Osteocyte (in vitro differentiated cells): ENCODE measurements at regions not wholly inside any gene's neighbourhood (a gene's known extent, or its start where the extent isn't known, plus 50 kb on each side); places are given as distances from the start of the nearest gene placed in this dataset.

Source experiments
- DNase-seq: peaks from one replicate; pipeline ENCODE4 v3.0.0; 2021; ENCODE audit warnings: mixed read lengths; ENCODE audit not compliant: unreplicated experiment; ENCODE audit errors: extremely low spot score
- H3K27ac Mint-ChIP-seq: one replicate; pipeline ENCODE4 v1.8.0; 2021; ENCODE audit warnings: mild to moderate bottlenecking, mixed read lengths; ENCODE audit not compliant: unreplicated experiment
- H3K27me3 Mint-ChIP-seq: one replicate; pipeline ENCODE4 v1.8.0; 2021; ENCODE audit warnings: mixed read lengths; ENCODE audit not compliant: unreplicated experiment
- H3K36me3 Mint-ChIP-seq: one replicate; pipeline ENCODE4 v1.8.0; 2021; ENCODE audit warnings: mixed read lengths; ENCODE audit not compliant: unreplicated experiment
- H3K4me1 Mint-ChIP-seq: one replicate; pipeline ENCODE4 v1.8.0; 2021; ENCODE audit warnings: mixed read lengths; ENCODE audit not compliant: unreplicated experiment
- H3K4me3 Mint-ChIP-seq: one replicate; pipeline ENCODE4 v1.8.0; 2021; ENCODE audit warnings: mild to moderate bottlenecking, moderate library complexity, mixed read lengths; ENCODE audit not compliant: unreplicated experiment
- H3K9me3 Mint-ChIP-seq: one replicate; pipeline ENCODE4 v1.8.0; 2021; ENCODE audit warnings: mixed read lengths; ENCODE audit not compliant: unreplicated experiment
- CTCF ChIP-seq: fragments of 200-600 bp; sonication (generic); IDR thresholded peaks from 2 replicates; pipeline ENCODE4 v1.5.0; 2021; ENCODE audit warnings: antibody characterized with exemption, mild to moderate bottlenecking, moderate library complexity

- H3K4me1 Mint-ChIP-seq: no peaks in the 10 kb centered on the region
- no peak overlapping the region for H3K27ac Mint-ChIP-seq
- no peaks in the 10 kb centered on the region for H3K9me3 Mint-ChIP-seq
- TF ChIP-seq CTCF: no peak
- no peak for DNase-seq
- peaks cover 2% of the 10 kb centered on the region for H3K27me3 Mint-ChIP-seq
- H3K36me3 Mint-ChIP-seq: no peaks in the 10 kb centered on the region
- no peak overlapping the region for H3K4me3 Mint-ChIP-seq
Observed at GRCh38 chr6:102995491-102995890, 1602.0 kb downstream of the GRIK2 start.

- Mint-ChIP-seq H3K9me3 (no peaks in the 10 kb centered on the region), H3K4me1 (no peaks in the 10 kb centered on the region), H3K27ac (no peak overlapping the region), H3K27me3 (no peaks in the 10 kb centered on the region), H3K36me3 (no peaks in the 10 kb centered on the region), H3K4me3 (no peak overlapping the region)
- TF ChIP-seq CTCF: no peak
- no peak for DNase-seq
Observed at GRCh38 chr6:102994866-102995265, 1601.4 kb downstream of the GRIK2 start.

GRCh38 chr6:102986086-102986485, 1592.6 kb downstream of the GRIK2 start:
- TF ChIP-seq CTCF: no peak
- DNase-seq: no peak
- Mint-ChIP-seq H3K9me3 (no peaks in the 10 kb centered on the region), H3K36me3 (no peaks in the 10 kb centered on the region), H3K4me1 (no peaks in the 10 kb centered on the region), H3K4me3 (no peak overlapping the region), H3K27me3 (no peaks in the 10 kb centered on the region), H3K27ac (no peak overlapping the region)

GRCh38 chr6:102984357-102984756, 1590.8 kb downstream of the GRIK2 start:
- no peak overlapping the region for H3K4me3 Mint-ChIP-seq
- H3K36me3 Mint-ChIP-seq: no peaks in the 10 kb centered on the region
- H3K27me3 Mint-ChIP-seq: no peaks in the 10 kb centered on the region
- H3K4me1 Mint-ChIP-seq: no peaks in the 10 kb centered on the region
- DNase-seq: no peak
- H3K9me3 Mint-ChIP-seq: no peaks in the 10 kb centered on the region
- no peak overlapping the region for H3K27ac Mint-ChIP-seq
- TF ChIP-seq CTCF: no peak

- Mint-ChIP-seq H3K9me3 (no peaks in the 10 kb centered on the region), H3K4me3 (no peak overlapping the region), H3K27me3 (peaks cover 1% of the 10 kb centered on the region), H3K36me3 (no peaks in the 10 kb centered on the region), H3K27ac (no peak overlapping the region), H3K4me1 (no peaks in the 10 kb centered on the region)
- no peak for DNase-seq
- TF ChIP-seq CTCF: no peak
Observed at GRCh38 chr6:102981490-102982015, 1588.0 kb downstream of the GRIK2 start.
